ENCODE measurements at regions not wholly inside any gene's neighbourhood (a gene's known extent, or its start where the extent isn't known, plus 50 kb on each side); places are given as distances from the start of the nearest gene placed in this dataset.

GRCh38 chr4:116489739-116490138, 595.6 kb downstream of the TRAM1L1 start:
- no peaks in the 10 kb centered on the region for H3K27me3 ChIP-seq
- no peaks in the 10 kb centered on the region for H3K4me1 ChIP-seq
- no peak overlapping the region for H3K4me3 ChIP-seq
- intact Hi-C loops (cut with DNase I), result no loop called here
- no peak overlapping the region for H3K27ac ChIP-seq
- DNase-seq, result no peak
- H3K9me3 ChIP-seq, result no peaks in the 10 kb centered on the region
- TF ChIP-seq CTCF (IDR thresholded peaks at IDR 0.05), result no peak
- TF ChIP-seq EP300 (IDR thresholded peaks at IDR 0.05), result no peak
- TF ChIP-seq POLR2AphosphoS5 (IDR thresholded peaks at IDR 0.05), result no peak
- no peak for TF ChIP-seq POLR2A (IDR thresholded peaks at IDR 0.05)
- H3K36me3 ChIP-seq, result no peaks in the 10 kb centered on the region

GRCh38 chr4:116486401-116486800, 599.0 kb downstream of the TRAM1L1 start:
- no peaks in the 10 kb centered on the region for H3K27me3 ChIP-seq
- WGBS, 2 donors, result 71 to 85% methylated on average over 2 of the region's 2 CpGs
- no peak for DNase-seq
- H3K36me3 ChIP-seq, result no peaks in the 10 kb centered on the region
- intact Hi-C loops (cut with DNase I), result no loop called here
- H3K9me3 ChIP-seq, result no peaks in the 10 kb centered on the region
- H3K4me3 ChIP-seq, result no peak overlapping the region
- H3K27ac ChIP-seq, result no peak overlapping the region
- TF ChIP-seq POLR2A (IDR thresholded peaks at IDR 0.05), result no peak
- no peaks in the 10 kb centered on the region for H3K4me1 ChIP-seq

GRCh38 chr4:116480546-116480945, 604.8 kb downstream of the TRAM1L1 start:
- Histone ChIP-seq H3K36me3 (no peaks in the 10 kb centered on the region), H3K4me3 (no peak overlapping the region), H3K27ac (no peak overlapping the region), H3K27me3 (no peaks in the 10 kb centered on the region), H3K9me3 (no peaks in the 10 kb centered on the region), H3K4me1 (no peaks in the 10 kb centered on the region)
- 71 to 78% methylated on average over 3 of the region's 3 CpGs for WGBS, 2 donors
- TF ChIP-seq CTCF (IDR thresholded peaks at IDR 0.05) (no peak), POLR2A (IDR thresholded peaks at IDR 0.05) (no peak), EP300 (IDR thresholded peaks at IDR 0.05) (no peak), POLR2AphosphoS5 (IDR thresholded peaks at IDR 0.05) (no peak)
- no peak for DNase-seq
- intact Hi-C loops (cut with DNase I), result no loop called here

- no peaks in the 10 kb centered on the region for H3K27me3 ChIP-seq
- H3K9me3 ChIP-seq, result no peaks in the 10 kb centered on the region
- H3K4me3 ChIP-seq, result no peak overlapping the region
- H3K27ac ChIP-seq, result no peak overlapping the region
- no peaks in the 10 kb centered on the region for H3K36me3 ChIP-seq
- intact Hi-C loops (cut with DNase I), result no loop called here
- TF ChIP-seq POLR2A (IDR thresholded peaks at IDR 0.05) (no peak), CTCF (IDR thresholded peaks at IDR 0.05) (no peak), POLR2AphosphoS5 (IDR thresholded peaks at IDR 0.05) (no peak), EP300 (IDR thresholded peaks at IDR 0.05) (no peak)
- 92 to 95% methylated on average over 10 of the region's 10 CpGs for WGBS, 2 donors
- no peaks in the 10 kb centered on the region for H3K4me1 ChIP-seq
- DNase-seq, result no peak
Observed at GRCh38 chr4:116478343-116478742, 607.0 kb downstream of the TRAM1L1 start.

- no peak for TF ChIP-seq CTCF (IDR thresholded peaks at IDR 0.05)
- TF ChIP-seq POLR2AphosphoS5 (IDR thresholded peaks at IDR 0.05), result no peak
- no peak for TF ChIP-seq POLR2A (IDR thresholded peaks at IDR 0.05)
- TF ChIP-seq EP300 (IDR thresholded peaks at IDR 0.05), result no peak
- Histone ChIP-seq H3K36me3 (no peaks in the 10 kb centered on the region), H3K4me1 (no peaks in the 10 kb centered on the region), H3K4me3 (no peak overlapping the region), H3K27ac (no peak overlapping the region), H3K9me3 (no peaks in the 10 kb centered on the region), H3K27me3 (no peaks in the 10 kb centered on the region)
- no peak for DNase-seq
- 8 to 48% methylated on average over 1 of the region's 1 CpG for WGBS, 2 donors
- intact Hi-C loops (cut with DNase I), result no loop called here
Observed at GRCh38 chr4:116469582-116469981, 615.8 kb downstream of the TRAM1L1 start.

Data from sigmoid colon (tissue), 6 donors.